KMS-11 (cell line): ENCODE measurements at regions not wholly inside any gene's neighbourhood (a gene's known extent, or its start where the extent isn't known, plus 50 kb on each side); places are given as distances from the start of the nearest gene placed in this dataset.

ENCODE experiments used
- H2AFZ ChIP-seq: fragments of 200-600 bp; sonication (generic); 2 replicates; pipeline ENCODE4 v1.6.1; 2016; ENCODE audit warnings: antibody characterized with exemption, mixed run types, low read depth
- H3K27ac ChIP-seq: fragments of 200-600 bp; sonication (generic); 2 replicates; pipeline ENCODE4 v1.6.1; 2016; ENCODE audit warnings: mild to moderate bottlenecking, mixed run types
- H3K27me3 ChIP-seq: fragments of 200-600 bp; sonication (generic); 2 replicates; pipeline ENCODE4 v1.6.1; 2017; ENCODE audit warnings: mild to moderate bottlenecking, low read depth, mixed run types, moderate library complexity; ENCODE audit not compliant: insufficient read depth
- H3K36me3 ChIP-seq: fragments of 200-600 bp; sonication (generic); 2 replicates; pipeline ENCODE4 v1.6.1; 2017; ENCODE audit warnings: mild to moderate bottlenecking, mixed run types; ENCODE audit not compliant: insufficient read depth
- H3K4me1 ChIP-seq: fragments of 200-600 bp; sonication (generic); 2 replicates; pipeline ENCODE4 v1.6.1; 2016; ENCODE audit warnings: mild to moderate bottlenecking, low read depth, mixed run types; ENCODE audit not compliant: poor library complexity, severe bottlenecking
- H3K4me2 ChIP-seq: fragments of 200-600 bp; sonication (generic); 2 replicates; pipeline ENCODE4 v1.7.0; 2016; ENCODE audit warnings: mild to moderate bottlenecking, mixed run types
- H3K4me3 ChIP-seq: fragments of 200-600 bp; sonication (generic); IDR thresholded peaks from 2 replicates; pipeline ENCODE4 v1.6.1; 2017; ENCODE audit warnings: low read depth, low read length, mixed read lengths; ENCODE audit not compliant: insufficient read depth
- H3K79me2 ChIP-seq: fragments of 200-600 bp; sonication (generic); 2 replicates; pipeline ENCODE4 v1.6.1; 2016; ENCODE audit warnings: low read depth, mixed run types; ENCODE audit not compliant: insufficient read depth
- H3K9ac ChIP-seq: fragments of 200-600 bp; sonication (generic); 2 replicates; pipeline ENCODE4 v1.6.1; 2016; ENCODE audit warnings: mild to moderate bottlenecking, mixed run types
- H4K20me1 ChIP-seq: fragments of 200-600 bp; sonication (generic); 2 replicates; pipeline ENCODE4 v1.6.1; 2016; ENCODE audit warnings: mild to moderate bottlenecking, mixed run types; ENCODE audit not compliant: insufficient read depth
- TF ChIP-seq, protein P1 (sequence below): fragments of 200-600 bp; sonication (generic); conservative IDR thresholded peaks from 2 replicates; pipeline ENCODE4 v1.6.1; 2017; ENCODE audit warnings: low read depth, mild to moderate bottlenecking, antibody characterized with exemption, low read length, moderate library complexity, mixed read lengths

DNA sequence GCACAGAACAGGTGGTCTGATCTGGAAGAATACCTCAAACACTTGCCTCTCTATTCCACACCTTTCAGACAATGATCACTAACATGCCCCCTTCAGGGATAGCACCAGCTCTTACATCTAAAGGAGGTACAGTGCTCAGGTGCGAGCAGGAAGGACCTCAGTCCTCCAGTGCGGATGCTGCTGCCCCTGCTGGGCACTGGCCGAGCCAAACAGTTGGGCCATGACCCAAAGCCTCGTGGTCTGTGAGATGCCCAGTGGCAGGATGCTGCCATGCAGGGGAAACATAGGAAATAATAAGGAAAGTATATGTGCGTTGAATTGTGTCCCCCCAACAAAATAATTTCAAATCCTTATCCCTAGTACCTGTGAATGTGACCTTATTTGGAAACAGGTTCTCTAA, 243.7 kb downstream of the NDUFA10 start:
- H4K20me1 ChIP-seq = no peaks in the 10 kb centered on the region
- H2AFZ ChIP-seq = no peak overlapping the region
- no peaks in the 10 kb centered on the region for H3K79me2 ChIP-seq
- no peaks in the 10 kb centered on the region for H3K4me1 ChIP-seq
- peaks cover 2% of the 10 kb centered on the region; the same call in 1 of the 2 replicates for H3K27me3 ChIP-seq
- H3K9ac ChIP-seq = no peak overlapping the region
- no peak overlapping the region for H3K4me3 ChIP-seq
- TF ChIP-seq, protein P1, sequence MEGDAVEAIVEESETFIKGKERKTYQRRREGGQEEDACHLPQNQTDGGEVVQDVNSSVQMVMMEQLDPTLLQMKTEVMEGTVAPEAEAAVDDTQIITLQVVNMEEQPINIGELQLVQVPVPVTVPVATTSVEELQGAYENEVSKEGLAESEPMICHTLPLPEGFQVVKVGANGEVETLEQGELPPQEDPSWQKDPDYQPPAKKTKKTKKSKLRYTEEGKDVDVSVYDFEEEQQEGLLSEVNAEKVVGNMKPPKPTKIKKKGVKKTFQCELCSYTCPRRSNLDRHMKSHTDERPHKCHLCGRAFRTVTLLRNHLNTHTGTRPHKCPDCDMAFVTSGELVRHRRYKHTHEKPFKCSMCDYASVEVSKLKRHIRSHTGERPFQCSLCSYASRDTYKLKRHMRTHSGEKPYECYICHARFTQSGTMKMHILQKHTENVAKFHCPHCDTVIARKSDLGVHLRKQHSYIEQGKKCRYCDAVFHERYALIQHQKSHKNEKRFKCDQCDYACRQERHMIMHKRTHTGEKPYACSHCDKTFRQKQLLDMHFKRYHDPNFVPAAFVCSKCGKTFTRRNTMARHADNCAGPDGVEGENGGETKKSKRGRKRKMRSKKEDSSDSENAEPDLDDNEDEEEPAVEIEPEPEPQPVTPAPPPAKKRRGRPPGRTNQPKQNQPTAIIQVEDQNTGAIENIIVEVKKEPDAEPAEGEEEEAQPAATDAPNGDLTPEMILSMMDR = no peak
- H3K4me2 ChIP-seq = no peak overlapping the region
- no peak overlapping the region for H3K27ac ChIP-seq
- H3K36me3 ChIP-seq = no peaks in the 10 kb centered on the region

DNA sequence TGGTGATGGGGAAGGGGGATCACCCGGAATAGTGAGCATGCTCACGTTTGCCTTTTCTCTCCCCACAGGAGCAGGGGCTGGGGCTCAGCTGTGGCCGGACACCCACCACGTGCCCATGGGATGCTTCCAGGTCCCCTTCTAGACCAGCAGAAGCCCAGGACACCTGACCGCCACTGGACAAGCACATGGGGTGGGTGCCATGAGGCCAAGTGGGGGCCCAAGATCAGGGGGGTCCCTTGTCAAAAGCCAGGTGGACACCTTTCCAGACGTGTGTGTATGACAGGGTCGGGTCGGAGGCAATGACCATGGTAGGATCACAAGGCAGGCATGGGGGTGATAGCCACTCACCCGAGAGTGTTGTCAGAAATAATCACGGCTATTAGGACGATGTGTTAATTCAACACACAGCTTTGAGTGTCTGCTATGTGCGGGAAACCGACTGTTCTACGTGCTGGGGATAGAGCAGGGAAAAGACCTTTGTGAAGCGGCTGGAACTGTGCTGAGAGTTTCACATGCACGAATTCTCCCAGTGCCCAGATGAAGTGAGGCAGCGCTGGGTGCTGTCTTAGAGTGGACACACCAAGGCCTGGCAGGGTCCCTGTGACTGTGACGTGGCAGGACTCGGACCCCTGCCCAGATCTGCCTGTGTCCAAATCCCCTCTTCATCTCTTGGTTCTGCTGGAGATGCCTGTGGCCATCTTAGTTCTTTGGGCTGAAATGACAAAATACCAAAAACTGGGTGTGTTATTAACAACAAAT, 244.7 kb downstream of the NDUFA10 start:
- H4K20me1 ChIP-seq = no peaks in the 10 kb centered on the region
- no peaks in the 10 kb centered on the region for H3K36me3 ChIP-seq
- no peaks in the 10 kb centered on the region for H3K4me1 ChIP-seq
- no peak overlapping the region for H3K27ac ChIP-seq
- TF ChIP-seq, protein P1 = no peak
- H2AFZ ChIP-seq = no peak overlapping the region
- H3K27me3 ChIP-seq = peaks cover 2% of the 10 kb centered on the region; the same call in 1 of the 2 replicates
- no peak overlapping the region for H3K9ac ChIP-seq
- H3K4me3 ChIP-seq = no peak overlapping the region
- H3K4me2 ChIP-seq = no peak overlapping the region
- no peaks in the 10 kb centered on the region for H3K79me2 ChIP-seq

DNA sequence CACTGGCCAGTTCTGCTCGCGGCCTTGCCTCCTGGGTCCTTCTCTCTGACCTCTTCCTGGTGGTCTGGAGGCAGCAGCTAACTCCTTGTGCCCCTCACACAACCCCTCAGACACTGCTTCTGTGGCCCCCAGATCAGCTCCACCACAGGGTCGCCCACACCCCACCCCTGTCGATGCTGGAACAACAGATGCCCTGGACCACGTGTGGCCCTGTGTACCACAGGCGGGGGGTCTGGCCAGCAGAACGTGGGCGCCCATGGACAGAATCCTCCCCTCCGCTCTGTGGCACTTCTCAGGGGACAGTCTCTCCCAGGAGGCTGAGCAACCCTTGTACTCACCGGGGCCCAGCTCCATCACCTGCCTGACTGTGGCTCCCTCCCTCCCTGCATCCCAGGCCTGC, 245.6 kb downstream of the NDUFA10 start:
- peaks cover 5% of the 10 kb centered on the region; the same call in 1 of the 2 replicates for H3K27me3 ChIP-seq
- no peaks in the 10 kb centered on the region for H4K20me1 ChIP-seq

DNA sequence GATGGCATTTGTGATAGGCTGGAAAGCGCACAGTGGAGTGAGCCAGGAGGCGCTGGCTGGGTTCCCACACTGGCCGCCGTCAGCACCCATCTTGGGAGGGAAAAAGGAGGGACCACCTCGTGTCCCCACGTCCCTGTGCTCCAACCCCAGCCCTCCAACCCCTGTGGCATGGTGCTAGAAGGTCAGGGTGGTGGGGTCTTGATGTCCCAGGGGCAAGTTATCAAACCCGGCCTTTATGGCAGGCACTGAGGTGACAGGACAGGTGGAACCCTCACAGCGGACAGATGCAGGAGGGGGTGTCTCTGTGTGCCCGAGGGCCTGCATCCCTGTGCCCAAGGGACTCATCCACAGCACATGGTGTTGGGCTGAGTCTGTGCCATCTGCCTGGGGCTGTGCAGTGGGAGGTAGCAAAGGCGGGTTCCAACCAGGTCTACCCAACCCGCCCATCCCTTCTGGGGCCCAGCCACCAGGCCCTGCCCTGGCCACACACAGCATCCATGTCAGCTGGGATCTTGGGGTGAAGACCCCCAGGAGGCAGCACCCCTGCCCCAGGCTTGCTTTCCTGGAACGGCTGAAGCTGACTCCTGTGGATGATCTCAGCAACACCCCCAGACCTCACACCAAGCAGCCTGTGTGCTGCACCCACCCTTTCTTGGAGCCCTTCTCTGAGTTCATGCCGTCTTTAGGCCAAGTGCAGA, 246.1 kb downstream of the NDUFA10 start:
- H3K9ac ChIP-seq = no peak overlapping the region
- no peak overlapping the region for H2AFZ ChIP-seq
- no peaks in the 10 kb centered on the region for H3K79me2 ChIP-seq
- no peaks in the 10 kb centered on the region for H4K20me1 ChIP-seq
- H3K4me1 ChIP-seq = no peaks in the 10 kb centered on the region
- peaks cover 11% of the 10 kb centered on the region; the same call in 1 of the 2 replicates for H3K27me3 ChIP-seq
- H3K4me3 ChIP-seq = no peak overlapping the region
- H3K4me2 ChIP-seq = no peak overlapping the region
- H3K27ac ChIP-seq = no peak overlapping the region
- TF ChIP-seq, protein P1 = no peak
- H3K36me3 ChIP-seq = no peaks in the 10 kb centered on the region

More for the DNA sequence above, 245.6 kb downstream of the NDUFA10 start:
- Histone ChIP-seq H3K4me2 (no peak overlapping the region), H3K9ac (no peak overlapping the region), H3K36me3 (no peaks in the 10 kb centered on the region), H3K4me1 (no peaks in the 10 kb centered on the region), H3K4me3 (no peak overlapping the region), H3K27ac (no peak overlapping the region), H2AFZ (no peak overlapping the region), H3K79me2 (no peaks in the 10 kb centered on the region)
- TF ChIP-seq, protein P1 = no peak
